Muscle layer of duodenum (tissue), 2 donors: ENCODE measurements at regions not wholly inside any gene's neighbourhood (a gene's known extent, or its start where the extent isn't known, plus 50 kb on each side); places are given as distances from the start of the nearest gene placed in this dataset.

Source experiments
- H3K27ac ChIP-seq: one replicate; pipeline ENCODE4 v1.7.0; 2013; ENCODE audit warnings: mild to moderate bottlenecking, low read length
- H3K27me3 ChIP-seq: one replicate; pipeline ENCODE4 v1.7.0; 2013; ENCODE audit warnings: low read depth, mild to moderate bottlenecking, control low read depth, low read length
- H3K36me3 ChIP-seq, 2 donors: one replicate each; pipeline ENCODE4 v1.7.0; 2013; ENCODE audit warnings: low read length in 2 of 2, control low read depth in 1 of 2, mild to moderate bottlenecking in 1 of 2; ENCODE audit not compliant: insufficient read depth in 2 of 2, control insufficient read depth in 1 of 2
- H3K4me1 ChIP-seq, 2 donors: one replicate each; pipeline ENCODE4 v1.7.0; 2013; ENCODE audit warnings: low read length in 2 of 2, mild to moderate bottlenecking in 2 of 2, control low read depth in 1 of 2, moderate library complexity in 1 of 2; ENCODE audit not compliant: insufficient read depth in 2 of 2, control insufficient read depth in 1 of 2
- H3K4me3 ChIP-seq, 2 donors: one replicate each; pipeline ENCODE4 v1.7.0; 2013; ENCODE audit warnings: low read length in 2 of 2, low read depth in 1 of 2, mild to moderate bottlenecking in 1 of 2
- H3K9me3 ChIP-seq, 2 donors: one replicate each; pipeline ENCODE4 v1.7.0; 2013; ENCODE audit warnings: low read length in 2 of 2, control low read depth in 1 of 2, mild to moderate bottlenecking in 1 of 2; ENCODE audit not compliant: control insufficient read depth in 1 of 2
- donor health status: healthy.

DNA sequence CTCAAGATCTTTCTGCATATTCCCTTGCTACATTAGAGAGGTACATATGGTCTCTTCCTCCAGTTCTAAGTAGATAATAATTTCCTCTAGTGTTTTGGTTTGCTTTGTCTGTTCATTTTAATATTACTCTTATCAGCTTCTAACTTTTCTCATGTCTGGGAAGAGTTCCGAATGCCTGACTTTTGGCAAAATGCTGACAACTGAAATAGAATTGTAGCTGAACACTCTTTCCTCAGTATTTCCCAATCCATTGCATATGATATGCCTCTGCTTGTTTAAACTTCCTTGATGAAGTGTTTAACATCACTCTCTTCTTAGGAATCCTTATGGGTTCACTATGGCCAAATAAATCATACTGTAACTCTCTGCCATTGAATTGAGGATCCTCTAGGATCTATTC is 1510.1 kb downstream of the MRPL39 start:
- Histone ChIP-seq H3K4me3 (no peak overlapping the region), H3K9me3 (no peaks in the 10 kb centered on the region), H3K27me3 (no peaks in the 10 kb centered on the region), H3K27ac (no peak overlapping the region), H3K36me3 (no peaks in the 10 kb centered on the region), H3K4me1 (no peaks in the 10 kb centered on the region)

DNA sequence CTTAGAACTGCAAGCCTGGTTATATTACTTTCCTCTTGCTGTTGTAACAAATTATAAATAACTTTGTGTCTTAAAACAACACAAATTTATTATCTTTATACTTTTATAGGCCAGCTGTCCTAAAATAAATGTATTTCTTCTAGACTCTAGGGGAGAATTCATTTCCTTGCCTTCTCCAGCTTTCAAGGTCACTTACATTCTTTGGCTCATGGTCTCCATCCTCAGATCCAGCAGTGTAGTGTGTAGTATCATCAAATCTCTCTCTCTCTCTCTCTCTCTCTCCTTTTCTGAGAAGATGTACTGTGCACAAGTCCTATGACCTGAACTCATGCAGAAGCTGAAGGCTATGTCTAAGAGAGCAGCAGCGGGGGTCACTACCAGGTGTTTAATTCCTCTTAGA is 1510.6 kb downstream of the MRPL39 start:
- Histone ChIP-seq H3K4me1 (no peaks in the 10 kb centered on the region), H3K27me3 (no peaks in the 10 kb centered on the region), H3K36me3 (no peaks in the 10 kb centered on the region), H3K9me3 (no peaks in the 10 kb centered on the region), H3K4me3 (no peak overlapping the region), H3K27ac (no peak overlapping the region)

DNA sequence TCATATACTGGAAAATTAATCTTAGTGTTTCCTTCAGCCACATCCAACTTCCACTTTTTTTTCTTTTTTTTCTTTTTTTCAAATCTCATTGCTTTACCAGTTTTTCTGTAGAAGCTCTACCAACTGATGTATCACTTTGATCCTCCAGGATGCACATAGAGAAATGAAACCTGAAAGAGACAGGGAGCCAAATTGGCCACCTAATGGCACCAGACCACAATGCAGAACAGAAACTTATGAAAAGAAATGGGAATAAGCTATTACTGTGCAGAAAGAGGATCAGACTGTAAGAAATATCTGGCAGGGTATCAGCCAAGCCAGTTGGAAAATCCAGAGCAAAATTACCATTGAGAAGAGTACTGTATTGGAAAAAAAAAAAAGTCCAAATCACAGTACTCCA is 1514.2 kb downstream of the MRPL39 start:
- Histone ChIP-seq H3K9me3 (no peaks in the 10 kb centered on the region), H3K36me3 (no peaks in the 10 kb centered on the region), H3K4me1 (no peaks in the 10 kb centered on the region), H3K27me3 (no peaks in the 10 kb centered on the region), H3K27ac (no peak overlapping the region), H3K4me3 (no peak overlapping the region)

DNA sequence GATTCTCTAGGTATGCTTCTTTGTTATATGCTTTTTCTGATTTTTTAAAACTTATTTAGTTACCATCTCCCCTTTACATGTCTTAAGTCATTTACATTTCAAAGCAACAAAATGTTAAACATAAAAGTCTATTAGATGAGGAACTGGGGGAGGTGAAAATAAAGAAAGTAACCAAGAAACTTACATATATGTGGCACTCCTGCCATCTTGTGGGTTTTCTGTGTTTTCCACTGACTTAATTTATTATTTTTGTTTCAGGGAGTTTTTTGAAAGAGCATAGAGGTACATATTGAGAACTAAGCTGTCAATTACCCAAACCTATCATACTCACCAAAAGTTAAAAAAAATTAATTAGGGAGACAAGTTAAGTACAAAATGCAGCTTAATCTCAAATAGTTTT is 1531.1 kb downstream of the MRPL39 start:
- no peaks in the 10 kb centered on the region for H3K36me3 ChIP-seq
- H3K9me3 ChIP-seq, result peaks cover 5 to 6% of the 10 kb centered on the region in 2 donors
- H3K27me3 ChIP-seq, result no peaks in the 10 kb centered on the region
- no peaks in the 10 kb centered on the region for H3K4me1 ChIP-seq
- no peak overlapping the region for H3K27ac ChIP-seq
- no peak overlapping the region for H3K4me3 ChIP-seq

DNA sequence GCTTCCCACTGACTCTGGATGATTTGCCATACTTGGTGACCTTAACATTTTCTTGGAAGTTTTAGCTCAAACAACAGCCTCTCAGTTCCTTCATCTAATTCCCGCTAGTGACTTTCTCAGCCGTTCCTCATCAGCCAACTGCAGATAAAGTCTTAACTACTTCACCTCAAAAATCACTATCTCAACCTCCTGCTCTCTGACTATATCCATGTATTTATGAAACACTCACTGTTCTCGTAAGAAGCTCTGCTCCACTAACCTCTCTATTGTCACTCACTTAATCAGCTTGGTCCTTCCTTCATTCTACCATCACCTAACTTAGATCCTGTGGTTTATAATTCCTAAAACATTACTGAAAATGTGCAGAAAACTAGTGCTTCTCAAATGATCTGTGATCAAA is 1551.6 kb downstream of the MRPL39 start:
- no peaks in the 10 kb centered on the region for H3K4me1 ChIP-seq
- H3K36me3 ChIP-seq, result no peaks in the 10 kb centered on the region
- no peaks in the 10 kb centered on the region for H3K27me3 ChIP-seq
- no peak overlapping the region for H3K4me3 ChIP-seq
- H3K27ac ChIP-seq, result no peak overlapping the region
- H3K9me3 ChIP-seq, result no peaks in the 10 kb centered on the region

DNA sequence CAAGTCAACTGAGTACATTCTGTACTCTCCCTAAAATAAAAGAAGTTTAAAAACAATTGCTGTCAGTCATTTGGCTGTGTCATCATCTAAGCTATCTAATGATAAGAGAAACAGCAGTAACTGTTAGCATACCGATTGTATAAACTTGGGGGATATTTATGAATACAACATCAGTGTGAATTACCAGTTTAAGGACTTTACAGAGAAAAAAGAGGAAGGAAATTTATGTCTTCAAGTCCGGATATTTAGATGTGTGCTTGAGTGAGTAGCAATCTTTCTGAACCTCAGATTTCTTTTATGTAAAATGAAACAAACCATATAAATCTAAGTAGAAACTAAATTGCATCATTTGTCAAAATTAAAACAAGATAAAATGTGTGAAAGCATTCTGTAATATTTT is 1557.0 kb downstream of the MRPL39 start:
- H3K4me1 ChIP-seq, result peaks cover 0 to 11% of the 10 kb centered on the region in 2 donors
- H3K27ac ChIP-seq, result no peak overlapping the region
- H3K36me3 ChIP-seq, result no peaks in the 10 kb centered on the region
- no peaks in the 10 kb centered on the region for H3K9me3 ChIP-seq
- no peaks in the 10 kb centered on the region for H3K27me3 ChIP-seq
- no peak overlapping the region for H3K4me3 ChIP-seq

DNA sequence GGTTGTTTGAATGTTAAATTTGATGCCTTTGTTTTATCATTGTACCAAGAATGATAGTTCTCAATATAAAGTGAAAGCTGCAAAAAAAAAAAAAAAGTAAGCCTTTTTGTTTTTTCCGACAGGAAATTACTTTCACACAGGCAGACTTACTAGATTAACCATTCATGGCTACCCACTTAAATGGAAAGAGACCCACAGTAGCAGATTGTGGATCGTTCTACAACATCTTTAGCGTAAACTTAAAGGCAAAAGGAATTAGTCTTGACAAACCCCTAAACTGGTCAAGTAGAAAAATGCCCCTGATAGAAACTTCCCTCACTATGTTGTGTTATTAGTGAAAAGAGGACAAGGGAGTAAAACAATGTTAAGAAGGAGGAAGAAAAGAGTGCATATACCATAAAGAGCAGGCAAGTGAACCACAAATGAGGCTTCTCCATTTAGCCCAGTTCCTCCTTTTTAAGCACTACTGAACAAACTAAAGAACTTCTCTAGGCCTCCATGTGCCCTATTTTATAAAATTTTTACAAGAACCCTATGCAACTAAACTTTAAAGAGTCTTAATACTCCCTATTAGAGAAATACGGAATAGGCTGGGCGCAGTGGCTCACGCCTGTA is 1560.3 kb downstream of the MRPL39 start:
- no peaks in the 10 kb centered on the region for H3K36me3 ChIP-seq
- H3K9me3 ChIP-seq, result no peaks in the 10 kb centered on the region
- H3K27ac ChIP-seq, result no peak overlapping the region
- H3K4me3 ChIP-seq, result no peak overlapping the region
- peaks cover 0 to 11% of the 10 kb centered on the region in 2 donors for H3K4me1 ChIP-seq
- no peaks in the 10 kb centered on the region for H3K27me3 ChIP-seq

DNA sequence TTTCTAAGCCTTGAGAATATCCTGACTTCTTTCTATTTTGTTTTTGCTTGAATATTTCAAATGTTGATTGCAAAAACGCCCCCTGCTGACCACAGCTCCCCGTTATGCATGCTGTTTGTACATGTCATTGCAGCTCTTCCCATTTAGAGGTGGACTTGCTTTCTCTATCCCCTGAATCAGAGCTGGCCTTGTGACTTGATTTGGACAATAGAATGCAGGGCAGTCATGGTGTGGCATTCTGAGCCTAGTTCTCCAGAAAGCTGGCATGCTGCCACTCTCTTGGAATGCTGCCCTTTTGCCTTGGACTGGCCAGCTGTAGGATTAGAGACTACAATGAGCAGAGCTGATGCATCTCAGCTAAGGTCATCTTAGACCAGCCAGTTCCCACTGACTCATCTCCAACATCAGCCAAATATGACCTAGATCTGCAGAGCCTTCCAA is 1561.5 kb downstream of the MRPL39 start:
- Histone ChIP-seq H3K4me3 (no peak overlapping the region), H3K27ac (no peak overlapping the region), H3K27me3 (no peaks in the 10 kb centered on the region), H3K9me3 (no peaks in the 10 kb centered on the region), H3K36me3 (no peaks in the 10 kb centered on the region), H3K4me1 (peaks cover 0 to 11% of the 10 kb centered on the region in 2 donors)

DNA sequence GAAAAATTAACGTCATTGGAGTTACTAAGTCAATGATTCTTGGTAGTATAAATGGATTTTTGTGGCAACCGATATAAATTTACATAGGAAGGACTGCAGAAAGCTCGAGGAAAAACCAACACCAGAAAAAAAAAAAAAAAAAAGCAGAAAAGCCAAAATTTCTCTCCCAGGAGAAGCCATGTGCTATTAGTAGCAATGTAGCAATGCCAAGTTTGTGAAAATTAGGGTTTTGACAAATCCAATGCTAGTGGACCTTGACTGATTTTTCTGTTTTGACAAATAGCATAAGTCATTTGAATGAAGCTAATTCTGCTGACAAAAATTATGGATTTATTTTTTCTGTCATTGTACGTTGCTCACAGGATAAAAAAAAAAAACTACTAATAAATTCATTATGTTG is 1561.9 kb downstream of the MRPL39 start:
- Histone ChIP-seq H3K27me3 (no peaks in the 10 kb centered on the region), H3K9me3 (no peaks in the 10 kb centered on the region), H3K4me3 (no peak overlapping the region), H3K36me3 (no peaks in the 10 kb centered on the region), H3K4me1 (peaks cover 0 to 11% of the 10 kb centered on the region in 2 donors), H3K27ac (no peak overlapping the region)

DNA sequence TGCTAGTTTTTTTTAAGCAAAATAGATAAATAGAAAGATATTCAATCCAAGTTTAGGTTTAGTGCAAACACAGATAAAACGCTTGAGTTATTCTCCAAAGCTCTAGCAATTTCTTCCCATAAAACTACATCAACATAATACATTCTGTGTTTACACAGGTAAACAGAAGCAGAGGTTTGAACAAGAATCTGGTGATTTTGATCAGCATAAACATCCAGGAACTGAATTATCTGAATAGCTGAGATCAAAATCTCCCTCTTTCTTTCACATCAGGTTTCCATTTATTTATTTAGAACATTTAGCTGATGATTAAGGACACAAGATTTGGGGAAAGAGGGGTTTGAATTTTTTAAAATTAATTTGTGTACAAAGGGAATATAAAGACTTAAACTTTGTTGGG is 1564.6 kb downstream of the MRPL39 start:
- H3K27ac ChIP-seq, result no peak overlapping the region
- no peaks in the 10 kb centered on the region for H3K9me3 ChIP-seq
- H3K4me1 ChIP-seq, result peaks cover 0 to 11% of the 10 kb centered on the region in 2 donors
- H3K27me3 ChIP-seq, result no peaks in the 10 kb centered on the region
- no peak overlapping the region for H3K4me3 ChIP-seq
- no peaks in the 10 kb centered on the region for H3K36me3 ChIP-seq

DNA sequence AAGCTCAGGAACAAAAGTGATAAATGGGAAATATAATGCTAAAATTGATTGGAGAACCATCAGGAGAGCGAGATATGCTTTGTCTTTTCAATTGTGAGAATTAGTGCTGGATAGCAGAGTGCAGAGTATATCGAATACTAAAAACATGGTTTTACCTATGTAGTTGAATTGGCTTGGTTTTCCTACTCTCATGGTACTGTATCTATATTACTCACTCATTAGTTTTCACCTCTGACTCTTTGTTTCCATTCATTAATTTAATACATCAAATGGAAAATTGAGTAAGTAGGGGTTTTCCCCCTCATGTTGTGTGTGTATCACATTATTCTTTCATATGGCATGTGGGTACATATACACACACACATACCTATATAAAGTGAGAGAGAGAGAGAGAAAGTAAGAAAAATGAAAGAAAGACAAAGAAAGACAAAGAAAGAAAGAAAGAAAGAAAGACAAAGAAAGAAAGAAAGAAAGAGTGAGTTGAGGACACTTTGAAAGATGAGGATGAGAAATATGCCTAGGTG is 1574.5 kb downstream of the MRPL39 start:
- no peak overlapping the region for H3K27ac ChIP-seq
- no peaks in the 10 kb centered on the region for H3K27me3 ChIP-seq
- no peaks in the 10 kb centered on the region for H3K4me1 ChIP-seq
- H3K36me3 ChIP-seq, result no peaks in the 10 kb centered on the region
- H3K4me3 ChIP-seq, result no peak overlapping the region
- H3K9me3 ChIP-seq, result peaks cover 0 to 11% of the 10 kb centered on the region in 2 donors

DNA sequence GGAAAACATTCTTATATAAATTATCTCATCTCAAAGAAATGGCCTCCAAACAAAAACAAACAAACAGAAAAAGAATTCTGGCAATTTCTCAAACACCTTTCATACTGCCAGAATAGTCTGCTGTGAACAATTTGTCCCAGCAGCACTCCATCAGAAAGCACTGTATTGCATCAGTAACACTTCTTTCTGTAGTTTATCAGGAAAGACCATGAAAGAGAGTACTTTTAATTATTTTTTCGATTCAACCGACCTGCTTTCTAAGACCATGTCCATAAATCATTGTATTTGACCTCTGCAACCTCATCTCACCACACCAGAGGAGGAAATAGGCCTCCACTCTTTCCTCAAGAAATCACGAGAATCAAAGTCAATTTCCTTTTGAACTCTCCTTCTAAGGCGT is 1579.9 kb downstream of the MRPL39 start:
- no peak overlapping the region for H3K4me3 ChIP-seq
- no peak overlapping the region for H3K27ac ChIP-seq
- H3K36me3 ChIP-seq, result no peaks in the 10 kb centered on the region
- H3K9me3 ChIP-seq, result no peaks in the 10 kb centered on the region
- no peaks in the 10 kb centered on the region for H3K4me1 ChIP-seq
- no peaks in the 10 kb centered on the region for H3K27me3 ChIP-seq
